ENCODE measurements at regions not wholly inside any gene's neighbourhood (a gene's known extent, or its start where the extent isn't known, plus 50 kb on each side); places are given as distances from the start of the nearest gene placed in this dataset.

DNA sequence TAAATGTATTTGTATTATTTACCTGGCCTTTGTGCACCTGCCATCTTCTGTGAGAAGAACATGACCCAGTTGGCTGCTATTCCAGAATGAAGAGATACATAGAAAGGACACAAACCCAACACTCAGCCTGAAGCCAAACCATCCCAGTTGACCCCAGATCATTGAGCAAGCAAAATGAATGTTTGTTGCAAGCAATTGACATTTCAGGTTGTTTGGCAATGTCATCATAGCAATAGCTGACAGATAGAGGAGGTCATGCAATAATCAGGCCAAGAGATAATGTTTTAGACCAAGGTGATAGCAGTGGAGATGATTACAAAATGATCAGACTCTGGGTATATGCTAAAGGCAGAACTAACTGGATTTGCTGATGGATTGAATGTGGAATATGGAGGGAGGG, 71.2 kb upstream of the TMEM164 start:
- no peak for DNase-seq

DNA sequence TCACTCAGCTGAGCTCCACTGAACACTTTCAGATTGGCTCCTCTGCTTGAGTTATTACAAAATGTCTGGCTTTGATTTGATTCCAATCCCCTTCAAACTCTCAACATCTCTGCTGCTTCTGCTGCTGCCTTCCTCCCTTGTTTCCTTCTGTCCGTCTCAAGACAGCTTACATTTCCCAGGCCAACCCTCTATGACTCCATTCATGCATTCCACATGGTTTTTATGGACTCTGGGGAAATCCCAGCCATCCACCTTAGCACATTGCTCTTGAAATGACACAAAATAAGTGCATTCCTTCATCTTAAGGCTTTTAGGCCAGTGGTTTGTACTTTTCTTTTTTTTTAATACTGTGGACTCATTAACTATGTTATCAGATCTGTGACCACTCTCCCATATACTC, 68.5 kb upstream of the TMEM164 start:
- DNase-seq, result no peak

- DNase-seq, result no peak
These were observed 68.0 kb upstream of the TMEM164 start for GRCh38 chrX:109934935-109935334.

- DNase-seq, result no peak
These were observed 66.8 kb upstream of the TMEM164 start for GRCh38 chrX:109936114-109936513.

DNA sequence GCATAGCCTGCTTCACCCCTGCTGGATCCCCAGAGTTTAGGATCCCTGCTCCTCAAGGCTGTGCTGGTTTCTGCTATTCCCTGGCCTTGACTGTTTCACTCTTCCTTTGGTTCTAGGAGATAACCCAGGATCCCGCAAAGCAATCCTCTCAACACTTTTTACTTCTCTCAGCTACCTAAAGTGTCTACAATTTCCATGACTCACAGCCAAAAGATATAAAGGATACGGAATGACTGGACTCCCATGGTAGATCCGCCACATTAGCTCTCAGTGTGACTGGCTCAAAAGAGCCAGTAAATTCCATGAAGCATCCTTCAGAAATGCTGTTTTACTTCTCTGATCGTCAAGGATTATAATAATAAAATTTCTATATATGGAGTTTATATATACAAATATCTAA, 66.3 kb upstream of the TMEM164 start:
- no peak for DNase-seq

GRCh38 chrX:109939498-109939897, 63.4 kb upstream of the TMEM164 start:
- no peak for DNase-seq

DNA sequence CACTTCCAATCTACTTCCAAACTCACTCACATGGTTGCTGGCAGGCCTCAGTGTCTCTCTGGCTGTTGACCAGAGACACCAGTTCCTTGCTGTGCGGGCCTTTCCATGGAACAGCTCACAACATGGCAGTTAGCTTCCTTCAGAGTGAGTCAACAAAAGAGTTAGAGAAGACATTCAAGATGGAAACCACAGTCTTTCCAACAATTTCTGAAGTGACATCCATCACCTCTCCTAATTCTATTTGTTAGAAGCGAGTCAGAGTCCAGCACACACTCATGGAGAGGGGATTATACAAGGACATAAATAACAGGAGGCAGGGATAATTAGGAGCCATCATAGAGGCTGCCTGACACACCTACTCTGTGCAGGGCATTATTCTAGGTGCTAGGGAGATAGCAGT, 62.5 kb upstream of the TMEM164 start:
- DNase-seq, result no peak

GRCh38 chrX:109943092-109943739, 59.7 kb upstream of the TMEM164 start:
- DNase-seq, result no peak

DNA sequence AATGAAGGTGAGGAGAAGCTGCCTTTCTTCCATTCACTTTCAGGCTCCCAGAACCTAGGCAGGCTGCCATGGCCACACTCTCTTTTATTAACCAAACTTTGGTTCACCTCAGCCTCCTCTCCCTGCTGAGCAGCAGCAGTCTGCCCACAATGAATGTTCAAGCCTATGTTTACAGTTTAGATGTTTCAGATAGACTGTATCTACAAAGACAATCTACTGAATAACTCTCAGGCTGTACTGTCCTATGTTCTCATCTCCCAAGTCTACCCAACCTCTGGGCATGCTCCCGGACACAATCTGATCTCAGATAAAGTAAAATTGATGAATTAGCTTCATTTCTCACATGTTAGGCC, 59.2 kb upstream of the TMEM164 start:
- DNase-seq, result no peak

DNA sequence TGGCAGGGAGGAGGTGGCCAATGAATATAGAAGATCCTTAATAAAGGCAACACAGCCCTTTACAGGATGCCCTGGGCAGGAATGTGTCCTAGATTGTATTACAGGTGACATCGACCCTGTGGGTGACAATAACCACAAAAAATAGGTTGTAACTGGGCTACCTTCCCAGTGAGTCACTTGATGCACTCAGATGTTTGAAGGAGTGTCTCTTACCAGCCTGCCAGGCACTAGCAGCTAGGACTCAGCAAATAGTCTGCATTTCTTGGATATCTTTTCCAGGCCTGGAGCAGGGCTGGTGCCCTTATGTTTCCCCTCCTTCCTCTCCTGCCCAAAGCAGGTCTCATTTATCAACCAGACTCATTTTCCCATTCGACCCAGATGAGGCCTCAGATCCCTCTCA, 50.9 kb upstream of the TMEM164 start:
- DNase-seq, result no peak

DNA sequence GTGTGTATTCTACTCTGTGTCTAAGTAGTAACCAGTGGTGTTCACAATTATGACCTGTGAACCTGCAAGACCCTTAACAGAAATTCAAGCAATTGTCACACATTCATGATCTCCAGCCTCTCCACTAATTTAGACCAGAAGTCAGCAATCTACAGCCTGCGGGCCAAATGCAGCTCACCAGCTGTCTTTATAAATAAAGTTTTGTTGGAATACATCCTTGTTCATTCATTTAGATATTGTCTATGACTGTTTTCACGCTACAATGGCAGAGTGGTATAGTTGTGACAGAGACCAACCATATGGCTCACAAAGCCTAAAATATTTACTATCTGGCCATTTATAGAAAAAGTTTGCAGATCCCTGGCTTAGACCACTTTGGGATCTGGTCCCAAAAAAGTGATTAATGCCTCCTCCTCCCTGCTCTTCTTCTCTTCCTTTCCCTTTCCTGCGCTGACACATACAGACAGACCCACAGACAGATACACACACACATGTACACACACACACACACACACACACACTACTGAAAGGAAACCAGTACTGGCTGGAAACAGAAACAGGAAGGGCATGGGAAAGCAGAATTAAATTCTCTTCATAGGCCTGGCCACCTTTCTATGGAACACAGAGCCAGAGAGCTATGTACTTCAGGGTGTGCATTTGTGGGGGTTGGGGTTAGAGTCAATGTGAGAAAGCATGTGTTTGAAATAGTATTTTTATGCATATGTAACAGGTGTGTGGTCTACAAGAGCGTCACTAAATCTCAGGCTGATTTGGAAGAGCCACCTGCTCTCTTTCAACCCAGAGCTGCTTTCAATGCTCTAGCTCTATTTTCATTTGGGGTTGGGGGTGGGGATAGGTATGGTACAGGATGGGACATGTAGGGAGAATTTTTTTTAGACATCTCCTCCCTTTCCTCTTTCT, 49.7 kb upstream of the TMEM164 start:
- DNase-seq, result no peak

Measured in left kidney (tissue), 1 donor.